K562 (cell line): ENCODE measurements at regions not wholly inside any gene's neighbourhood (a gene's known extent, or its start where the extent isn't known, plus 50 kb on each side); places are given as distances from the start of the nearest gene placed in this dataset.

Experiments used
- CREB1 ChIP-seq, 2 experiments: sonication (generic) in 1 of 2; formaldehyde crosslinking in 1 of 2; IDR thresholded peaks; 2 replicates each; pipeline versions ENCODE4 v1.6.1 to v1.8.0; 2012 to 2022; ENCODE audit warnings: inconsistent platforms in 1 of 2, mild to moderate bottlenecking in 1 of 2, missing genetic modification reagents in 1 of 2, moderate library complexity in 1 of 2
- HDAC6 ChIP-seq: IDR thresholded peaks from 2 replicates; pipeline ENCODE4 v1.6.1; 2012; ENCODE audit warnings: low read depth, mild to moderate bottlenecking, control low read depth, inconsistent platforms, low read length, moderate library complexity
- MIER1 ChIP-seq: fragments of 450-650 bp; IDR thresholded peaks from 2 replicates; pipeline ENCODE4 v1.6.1; 2016; ENCODE audit warnings: antibody characterized with exemption, mild to moderate bottlenecking, low read depth
- MXI1 ChIP-seq: IDR thresholded peaks from 2 replicates; pipeline ENCODE4 v1.6.1; 2011; ENCODE audit warnings: low read depth, mild to moderate bottlenecking, improper control_type of control experiment, low read length
- NR2C1 ChIP-seq, 2 experiments: fragments of 450-650 bp; IDR thresholded peaks; 2 replicates each; pipeline ENCODE4 v1.6.1; 2017; ENCODE audit warnings: mild to moderate bottlenecking in 2 of 2, antibody characterized with exemption in 1 of 2, inconsistent platforms in 1 of 2, missing compliant biosample characterization in 1 of 2, missing genetic modification characterization in 1 of 2
- POLR2A ChIP-seq: fragments of 450-650 bp; conservative IDR thresholded peaks from 2 replicates; pipeline ENCODE4 v1.6.1; 2016
- SMC3 ChIP-seq: conservative IDR thresholded peaks from 2 replicates; pipeline ENCODE4 v1.6.1; 2011; ENCODE audit warnings: low read depth, low read length, improper control_type of control experiment; ENCODE audit not compliant: insufficient read depth
- TF ChIP-seq, protein P1 (sequence below): fragments of 450-650 bp; IDR thresholded peaks from 2 replicates; pipeline ENCODE4 v1.6.1; 2016; ENCODE audit warnings: missing biosample characterization, missing genetic modification characterization
- TF ChIP-seq, protein P2 (sequence below): fragments of 450-650 bp; conservative IDR thresholded peaks from 2 replicates; pipeline ENCODE4 v1.6.1; 2016; ENCODE audit warnings: missing genetic modification characterization, low read depth, mild to moderate bottlenecking, missing compliant biosample characterization, moderate library complexity
- TF ChIP-seq, protein P3 (sequence below): sonication (generic); formaldehyde crosslinking; IDR thresholded peaks from 2 replicates; pipeline ENCODE4 v1.9.0; 2022; ENCODE audit warnings: mild to moderate bottlenecking, missing genetic modification reagents

DNA sequence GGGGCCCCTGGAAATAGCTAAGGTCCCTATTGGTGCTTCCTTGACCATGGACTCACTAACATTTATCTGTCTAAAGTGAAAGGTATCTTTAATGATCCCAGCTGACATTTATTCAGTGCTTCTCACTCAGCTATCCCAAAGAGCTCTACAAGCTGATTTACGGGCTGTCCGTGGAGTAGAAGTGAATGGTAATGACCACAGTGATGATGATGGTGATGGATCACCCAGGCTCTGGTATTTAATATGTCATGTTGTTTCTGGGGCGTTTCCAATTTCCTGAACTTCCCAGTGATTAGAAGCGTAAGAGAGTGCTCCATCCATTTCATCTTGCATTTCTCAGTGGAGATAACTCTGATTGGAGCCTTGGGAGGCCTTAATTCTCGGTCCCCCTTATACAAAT is 304.3 kb downstream of the HRH4 start:
- TF ChIP-seq, protein P1, sequence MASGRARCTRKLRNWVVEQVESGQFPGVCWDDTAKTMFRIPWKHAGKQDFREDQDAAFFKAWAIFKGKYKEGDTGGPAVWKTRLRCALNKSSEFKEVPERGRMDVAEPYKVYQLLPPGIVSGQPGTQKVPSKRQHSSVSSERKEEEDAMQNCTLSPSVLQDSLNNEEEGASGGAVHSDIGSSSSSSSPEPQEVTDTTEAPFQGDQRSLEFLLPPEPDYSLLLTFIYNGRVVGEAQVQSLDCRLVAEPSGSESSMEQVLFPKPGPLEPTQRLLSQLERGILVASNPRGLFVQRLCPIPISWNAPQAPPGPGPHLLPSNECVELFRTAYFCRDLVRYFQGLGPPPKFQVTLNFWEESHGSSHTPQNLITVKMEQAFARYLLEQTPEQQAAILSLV (tag): no peak
- TF ChIP-seq POLR2A: no peak
- TF ChIP-seq NR2C1 (IDR thresholded peaks at IDR 0.05): no peak
- no peak for TF ChIP-seq NR2C1 (tag; IDR thresholded peaks at IDR 0.05)
- no peak for TF ChIP-seq MIER1
- TF ChIP-seq MXI1: no peak
- TF ChIP-seq, protein P2, sequence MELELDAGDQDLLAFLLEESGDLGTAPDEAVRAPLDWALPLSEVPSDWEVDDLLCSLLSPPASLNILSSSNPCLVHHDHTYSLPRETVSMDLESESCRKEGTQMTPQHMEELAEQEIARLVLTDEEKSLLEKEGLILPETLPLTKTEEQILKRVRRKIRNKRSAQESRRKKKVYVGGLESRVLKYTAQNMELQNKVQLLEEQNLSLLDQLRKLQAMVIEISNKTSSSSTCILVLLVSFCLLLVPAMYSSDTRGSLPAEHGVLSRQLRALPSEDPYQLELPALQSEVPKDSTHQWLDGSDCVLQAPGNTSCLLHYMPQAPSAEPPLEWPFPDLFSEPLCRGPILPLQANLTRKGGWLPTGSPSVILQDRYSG (tag): no peak
- TF ChIP-seq SMC3: no peak
- TF ChIP-seq, protein P3, sequence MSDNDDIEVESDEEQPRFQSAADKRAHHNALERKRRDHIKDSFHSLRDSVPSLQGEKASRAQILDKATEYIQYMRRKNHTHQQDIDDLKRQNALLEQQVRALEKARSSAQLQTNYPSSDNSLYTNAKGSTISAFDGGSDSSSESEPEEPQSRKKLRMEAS: no peak
- no peak for TF ChIP-seq CREB1 (IDR thresholded peaks at IDR 0.05)
- no peak for TF ChIP-seq CREB1 (CRISPR knock-in tag; IDR thresholded peaks at IDR 0.05)
- TF ChIP-seq HDAC6: no peak
